GM19438 (cell line): ENCODE measurements at regions not wholly inside any gene's neighbourhood (a gene's known extent, or its start where the extent isn't known, plus 50 kb on each side); places are given as distances from the start of the nearest gene placed in this dataset.
"Not testable (repeated sequence)": the region's sequence is repeated elsewhere in the genome, so short reads cannot be mapped to it uniquely, and the experiment has no call there.

Experiments used
- ATAC-seq: cut with Tn5 transposase; IDR thresholded peaks from one replicate; pipeline ENCODE4 v1.9.1; 2021; ENCODE audit warnings: low read depth; ENCODE audit not compliant: unreplicated experiment

GRCh38 chr10:23859598-23859997, 349.3 kb upstream of the KIAA1217 start:
- no peak for ATAC-seq

GRCh38 chr10:23864631-23865147, 344.2 kb upstream of the KIAA1217 start:
- ATAC-seq, result no peak

GRCh38 chr10:23866985-23867384, 342.0 kb upstream of the KIAA1217 start:
- not testable (repeated sequence) for ATAC-seq

- ATAC-seq, result no peak
These were observed 340.8 kb upstream of the KIAA1217 start for GRCh38 chr10:23868121-23868520.

- no peak for ATAC-seq
These were observed 339.4 kb upstream of the KIAA1217 start for GRCh38 chr10:23869548-23869947.

- ATAC-seq, result no peak
These were observed 338.9 kb upstream of the KIAA1217 start for GRCh38 chr10:23869996-23870395.

- ATAC-seq, result no peak
These were observed 338.0 kb upstream of the KIAA1217 start for GRCh38 chr10:23870651-23871610.

- no peak for ATAC-seq
These were observed 336.6 kb upstream of the KIAA1217 start for GRCh38 chr10:23872290-23872689.

- ATAC-seq, result no peak
These were observed 331.1 kb upstream of the KIAA1217 start for GRCh38 chr10:23877791-23878320.

- no peak for ATAC-seq
These were observed 324.3 kb upstream of the KIAA1217 start for GRCh38 chr10:23884670-23885069.

- no peak for ATAC-seq
These were observed 323.1 kb upstream of the KIAA1217 start for GRCh38 chr10:23885853-23886252.

GRCh38 chr10:23886355-23886754, 322.6 kb upstream of the KIAA1217 start:
- ATAC-seq, result no peak

GRCh38 chr10:23891301-23891700, 317.6 kb upstream of the KIAA1217 start:
- ATAC-seq, result no peak

- ATAC-seq, result no peak
These were observed 316.6 kb upstream of the KIAA1217 start for GRCh38 chr10:23892296-23892695.

GRCh38 chr10:23897267-23897666, 311.7 kb upstream of the KIAA1217 start:
- no peak for ATAC-seq

GRCh38 chr10:23897861-23898260, 311.1 kb upstream of the KIAA1217 start:
- ATAC-seq, result no peak

- no peak for ATAC-seq
These were observed 309.8 kb upstream of the KIAA1217 start for GRCh38 chr10:23899166-23899565.

- no peak for ATAC-seq
These were observed 298.6 kb upstream of the KIAA1217 start for GRCh38 chr10:23910291-23910690.

- no peak for ATAC-seq
These were observed 296.0 kb upstream of the KIAA1217 start for GRCh38 chr10:23912884-23913404.

GRCh38 chr10:23914641-23915040, 294.3 kb upstream of the KIAA1217 start:
- no peak for ATAC-seq

GRCh38 chr10:23917251-23917840, 291.6 kb upstream of the KIAA1217 start:
- no peak for ATAC-seq
